GM21528 (cell line): ENCODE measurements at regions not wholly inside any gene's neighbourhood (a gene's known extent, or its start where the extent isn't known, plus 50 kb on each side); places are given as distances from the start of the nearest gene placed in this dataset.

Experiments
- ATAC-seq: cut with Tn5 transposase; IDR thresholded peaks from one replicate; pipeline ENCODE4 v1.9.1; 2021; ENCODE audit warnings: mild to moderate bottlenecking, moderate library complexity; ENCODE audit not compliant: unreplicated experiment, low FRiP score

- no peak for ATAC-seq
Observed at GRCh38 chr3:113094337-113095221, 103.8 kb downstream of the GTPBP8 start.

- no peak for ATAC-seq
Observed at GRCh38 chr3:113096188-113096892, 105.6 kb downstream of the GTPBP8 start.

- no peak for ATAC-seq
Observed at GRCh38 chr3:113097960-113098447, 107.2 kb downstream of the GTPBP8 start.

- ATAC-seq: no peak
Observed at GRCh38 chr3:113100063-113100462, 109.3 kb downstream of the GTPBP8 start.

GRCh38 chr3:113103588-113103987 is 107.8 kb upstream of the BOC start:
- no peak for ATAC-seq

GRCh38 chr3:113104357-113105092 is 106.8 kb upstream of the BOC start:
- no peak for ATAC-seq

- ATAC-seq: no peak
Observed at GRCh38 chr3:113105093-113105449, 106.3 kb upstream of the BOC start.

- no peak for ATAC-seq
Observed at GRCh38 chr3:113105966-113106660, 105.2 kb upstream of the BOC start.

GRCh38 chr3:113110267-113110666 is 101.1 kb upstream of the BOC start:
- ATAC-seq: no peak

GRCh38 chr3:113111011-113111707 is 100.2 kb upstream of the BOC start:
- no peak for ATAC-seq

- ATAC-seq: no peak
Observed at GRCh38 chr3:113113361-113113760, 98.0 kb upstream of the BOC start.

GRCh38 chr3:113117511-113118234 is 93.7 kb upstream of the BOC start:
- no peak for ATAC-seq

- ATAC-seq: no peak
Observed at GRCh38 chr3:113118336-113118735, 93.0 kb upstream of the BOC start.

GRCh38 chr3:113124256-113124830 is 87.0 kb upstream of the BOC start:
- ATAC-seq: no peak

- no peak for ATAC-seq
Observed at GRCh38 chr3:113125951-113126350, 85.4 kb upstream of the BOC start.

GRCh38 chr3:113128386-113129015 is 82.9 kb upstream of the BOC start:
- ATAC-seq: no peak

- ATAC-seq: no peak
Observed at GRCh38 chr3:113129168-113129567, 82.2 kb upstream of the BOC start.

GRCh38 chr3:113132571-113132996 is 78.8 kb upstream of the BOC start:
- no peak for ATAC-seq
